ENCODE measurements at regions not wholly inside any gene's neighbourhood (a gene's known extent, or its start where the extent isn't known, plus 50 kb on each side); places are given as distances from the start of the nearest gene placed in this dataset.
"Not testable (repeated sequence)": the region's sequence is repeated elsewhere in the genome, so short reads cannot be mapped to it uniquely, and the experiment has no call there.

DNA sequence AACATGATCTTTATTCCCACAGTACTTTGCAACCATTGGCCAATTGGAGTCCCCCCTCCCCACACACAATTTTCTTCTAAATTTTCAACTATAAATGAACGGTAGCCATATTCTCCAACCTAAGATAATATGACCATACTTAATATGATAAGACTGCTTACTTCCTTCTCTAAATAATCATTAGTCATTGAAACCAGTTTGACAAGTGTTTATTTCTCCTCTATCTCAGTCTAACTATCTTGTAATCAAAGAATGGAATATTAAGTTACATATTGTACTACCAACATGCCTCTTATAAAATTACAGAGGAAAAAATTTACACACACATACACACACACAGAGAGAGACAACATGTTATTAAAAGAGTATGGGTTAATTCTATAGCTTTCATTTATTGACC is 567.4 kb upstream of the TMPRSS15 start:
- DNase-seq: no peak

DNA sequence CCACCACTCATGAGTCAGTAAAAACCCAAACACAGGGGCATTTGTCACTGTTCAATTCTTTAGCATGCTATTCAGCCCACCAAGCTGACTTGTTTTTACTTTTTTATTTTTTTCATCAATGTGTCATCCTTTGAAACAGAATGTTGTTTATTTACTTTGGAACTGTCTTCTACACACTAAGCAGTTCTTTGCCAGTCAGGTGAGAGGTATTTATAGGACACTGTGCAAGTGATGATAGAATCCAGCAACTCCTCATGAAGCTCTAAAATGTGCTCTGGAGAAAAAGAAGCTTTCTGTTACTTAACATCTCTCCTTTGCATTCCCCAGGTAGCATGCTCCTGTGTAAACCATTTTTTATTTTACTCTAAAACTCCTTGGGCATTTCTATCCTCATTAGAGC is 582.0 kb upstream of the TMPRSS15 start:
- DNase-seq: no peak

DNA sequence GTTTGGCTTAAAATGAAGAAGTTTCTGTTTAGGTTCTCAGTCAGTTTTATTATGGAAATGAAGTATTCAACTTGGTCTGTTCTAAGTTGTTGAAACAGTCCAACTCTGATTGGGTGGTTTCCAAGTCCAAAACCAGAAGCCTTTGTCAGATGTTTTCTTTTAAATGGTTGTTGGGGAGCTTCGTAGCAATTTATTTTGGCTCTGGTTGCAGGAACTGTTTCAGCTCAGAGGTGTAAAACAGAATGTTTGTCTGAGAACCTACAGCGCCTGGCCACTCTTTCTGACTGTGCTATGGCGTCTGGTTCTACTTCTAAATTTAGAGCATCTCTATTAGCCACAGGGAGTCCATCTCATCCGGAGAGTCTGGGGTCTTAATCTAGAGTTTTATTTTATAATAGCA is 582.6 kb upstream of the TMPRSS15 start:
- DNase-seq: no peak

DNA sequence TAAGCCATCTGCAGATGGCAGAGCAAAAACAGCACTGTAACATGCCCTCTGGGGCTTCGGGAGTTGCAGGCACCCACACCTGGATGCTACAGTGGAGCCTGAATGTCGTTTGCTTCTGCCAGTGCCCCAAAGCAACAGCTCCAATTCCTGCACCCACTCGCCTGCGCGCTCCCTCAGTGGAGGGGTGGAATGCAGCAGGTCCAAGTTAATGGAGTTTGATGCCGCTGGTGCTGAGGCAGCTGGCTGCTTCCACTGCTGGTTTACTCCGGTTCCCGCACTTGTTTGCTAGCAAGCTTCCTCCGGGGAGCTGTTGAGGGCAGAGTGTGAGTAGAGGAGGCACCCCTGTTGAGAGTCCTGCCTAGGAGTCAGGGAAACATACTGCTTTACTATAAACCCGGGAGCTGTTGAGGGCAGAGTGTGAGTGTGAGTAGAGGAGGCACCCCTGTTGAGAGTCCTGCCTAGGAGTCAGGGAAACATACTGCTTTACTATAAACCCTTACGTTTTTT is 584.0 kb upstream of the TMPRSS15 start:
- DNase-seq: no peak

DNA sequence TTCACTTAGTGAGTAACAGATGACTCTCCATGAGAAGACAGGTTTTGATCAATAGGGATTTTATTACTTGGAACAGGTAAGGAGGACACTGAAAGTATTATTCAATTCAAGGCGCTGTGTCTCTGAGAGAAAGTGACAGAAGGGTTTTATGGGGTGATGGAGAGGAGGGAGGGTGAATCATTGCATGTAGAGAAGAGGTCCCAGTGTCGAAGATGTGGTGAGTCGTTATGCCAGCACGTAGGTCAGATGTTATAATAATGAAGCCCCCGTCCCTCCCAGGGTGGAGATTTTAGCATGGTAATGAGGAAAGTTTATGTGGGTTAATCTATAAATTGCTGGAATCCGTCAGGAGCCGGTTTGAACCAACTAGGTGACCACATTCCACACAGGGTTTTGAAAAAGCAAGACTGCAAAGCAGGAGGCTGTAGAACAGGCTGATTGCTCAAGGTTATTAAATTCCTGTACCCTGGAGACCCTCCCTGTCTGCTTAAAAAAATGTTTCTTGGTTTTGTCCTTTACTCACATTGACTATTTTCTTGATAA is 586.4 kb upstream of the TMPRSS15 start:
- no peak for DNase-seq

DNA sequence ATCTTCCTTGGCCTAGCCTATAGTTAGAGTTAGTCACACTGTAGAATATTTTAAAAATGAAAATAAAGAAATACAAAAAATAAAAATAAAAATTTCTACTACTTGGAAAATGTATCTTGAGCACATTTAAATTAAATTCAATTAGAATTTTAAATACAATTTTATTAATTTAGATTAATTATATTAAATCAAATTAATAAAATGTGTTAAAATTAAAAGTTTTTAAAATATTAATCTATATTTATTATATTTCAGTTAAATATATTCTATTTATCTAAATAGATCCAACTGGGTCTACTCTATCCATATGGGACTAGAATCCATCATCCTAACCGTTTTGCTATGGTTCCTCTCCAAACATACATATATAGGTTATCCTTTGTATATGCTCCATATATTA is 588.3 kb upstream of the TMPRSS15 start:
- no peak for DNase-seq

DNA sequence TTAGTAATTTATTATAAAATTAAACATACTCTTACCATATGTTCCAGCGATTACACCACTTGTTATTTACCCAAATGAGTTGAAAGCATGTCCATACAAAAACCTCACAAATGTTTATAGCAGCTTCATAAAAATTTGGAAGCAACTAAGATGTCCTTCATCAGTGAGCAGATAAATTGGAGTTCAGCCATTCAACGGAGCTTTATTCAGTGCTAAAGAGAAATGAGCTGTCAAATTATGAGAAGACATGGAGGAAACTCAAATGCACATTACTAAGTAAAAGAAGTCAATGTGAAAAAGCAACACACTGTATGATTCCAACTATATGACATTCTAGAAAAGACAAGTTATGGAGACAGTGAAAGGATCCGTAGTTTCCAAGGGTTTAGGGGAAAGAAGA is 606.7 kb upstream of the TMPRSS15 start:
- no peak for DNase-seq

DNA sequence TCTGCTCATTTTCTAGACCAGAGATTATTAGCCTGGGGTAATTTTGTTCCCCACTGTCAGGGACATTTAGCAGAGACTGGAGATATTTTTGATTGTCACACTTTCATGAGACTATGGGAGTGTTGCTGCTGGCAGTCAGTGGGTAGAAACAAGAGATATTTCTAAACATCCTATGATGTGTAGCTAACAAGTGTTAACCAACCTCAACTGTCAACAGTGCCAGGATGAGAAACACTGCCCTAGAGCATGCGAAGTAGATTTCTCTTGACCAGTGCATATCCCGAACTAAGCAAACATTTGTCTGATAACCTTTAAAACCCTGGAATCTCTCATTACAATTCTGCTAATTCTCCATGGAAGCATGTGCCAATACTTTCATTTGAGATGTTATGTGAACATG is 607.4 kb upstream of the TMPRSS15 start:
- DNase-seq: no peak

DNA sequence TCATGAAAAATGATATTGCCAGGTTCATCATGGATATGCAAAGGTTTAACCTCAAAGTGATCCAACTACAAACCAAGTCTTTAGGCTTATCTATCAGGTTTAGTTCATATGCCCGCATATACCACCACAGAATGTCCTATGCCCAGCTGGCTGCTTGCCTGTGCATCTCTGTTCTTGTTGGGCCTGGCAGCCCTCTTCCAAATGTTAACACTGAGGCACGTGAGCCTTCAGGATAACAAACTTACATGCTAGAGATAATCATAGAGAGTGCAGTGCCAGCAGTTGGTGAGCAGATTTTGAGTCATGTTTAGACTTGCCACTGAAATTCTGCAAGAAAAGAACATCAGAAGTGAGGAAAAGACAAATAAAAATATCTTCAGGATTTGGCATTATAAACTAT is 607.9 kb upstream of the TMPRSS15 start:
- DNase-seq: no peak

DNA sequence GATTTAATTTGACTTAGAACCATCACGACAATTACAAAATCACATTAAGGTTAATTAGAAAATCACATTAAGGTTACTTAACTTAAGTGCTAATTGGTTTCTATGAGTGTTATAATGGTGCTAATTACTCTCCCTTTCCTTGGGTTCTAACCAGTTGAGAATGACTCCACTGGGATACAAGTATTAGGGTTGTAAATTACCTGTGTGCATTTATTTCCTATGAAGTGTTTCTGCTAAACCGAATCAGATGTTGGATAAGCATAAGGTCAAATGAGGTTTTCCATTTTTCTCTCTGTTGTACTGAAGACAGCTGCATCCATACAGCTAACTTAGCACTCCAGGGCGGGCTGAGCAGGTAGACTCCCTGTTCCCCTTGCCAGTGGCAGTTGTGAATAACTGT is 610.3 kb upstream of the TMPRSS15 start:
- no peak for DNase-seq

DNA sequence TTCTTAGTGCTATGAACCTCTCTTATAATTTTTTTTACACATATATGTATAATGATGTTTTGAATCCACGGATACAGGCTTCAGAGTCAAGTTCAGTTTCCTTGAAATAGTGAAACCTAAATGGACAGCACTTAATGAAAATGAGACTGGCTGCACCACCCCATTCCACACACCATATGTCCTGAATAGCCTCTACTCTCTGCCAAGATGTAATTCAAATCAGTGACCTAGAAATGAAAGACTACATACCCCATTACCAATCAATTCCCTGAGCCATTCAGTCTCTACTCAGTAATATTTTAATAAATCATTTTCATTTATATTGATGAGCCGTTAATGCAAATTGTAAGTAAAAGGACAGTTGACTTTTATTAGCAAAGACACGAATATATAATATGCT is 614.9 kb upstream of the TMPRSS15 start:
- DNase-seq: no peak

DNA sequence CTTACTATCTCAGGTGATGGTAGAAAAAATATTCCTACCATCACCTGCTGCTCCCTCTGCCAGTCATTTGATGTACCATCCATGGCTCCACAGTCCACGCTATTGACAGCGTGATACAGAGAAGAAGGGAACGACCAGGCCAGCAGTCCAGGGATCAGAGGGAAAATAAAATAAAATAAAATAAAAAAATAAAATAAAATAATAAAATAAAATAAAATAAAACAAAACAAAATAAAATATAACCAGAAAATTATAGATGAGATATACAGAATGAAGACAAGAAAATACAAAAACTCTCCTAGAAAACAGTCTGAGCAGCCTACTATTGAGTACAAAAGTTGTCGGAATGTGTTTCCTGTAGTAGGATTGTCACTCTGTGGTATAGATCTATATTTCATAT is 619.4 kb upstream of the TMPRSS15 start:
- DNase-seq: no peak

DNA sequence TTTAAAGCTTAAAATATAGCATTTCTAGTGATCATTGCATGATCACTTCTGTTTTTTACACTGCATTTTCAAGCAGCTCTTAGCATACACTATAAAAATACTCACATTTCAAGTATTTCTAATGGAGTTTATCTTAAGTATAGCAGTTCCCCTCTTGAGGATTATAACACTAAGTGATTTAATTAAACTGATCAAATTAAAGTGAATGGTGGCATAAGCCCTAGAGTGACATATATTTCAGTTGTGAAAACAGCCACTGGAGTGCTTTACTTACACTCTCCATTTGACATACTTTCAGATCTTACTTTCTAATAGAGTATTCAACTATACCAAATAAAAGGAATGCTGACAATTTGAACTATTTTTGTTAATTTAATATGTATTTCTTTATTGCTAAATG is 623.3 kb upstream of the TMPRSS15 start:
- DNase-seq: no peak

DNA sequence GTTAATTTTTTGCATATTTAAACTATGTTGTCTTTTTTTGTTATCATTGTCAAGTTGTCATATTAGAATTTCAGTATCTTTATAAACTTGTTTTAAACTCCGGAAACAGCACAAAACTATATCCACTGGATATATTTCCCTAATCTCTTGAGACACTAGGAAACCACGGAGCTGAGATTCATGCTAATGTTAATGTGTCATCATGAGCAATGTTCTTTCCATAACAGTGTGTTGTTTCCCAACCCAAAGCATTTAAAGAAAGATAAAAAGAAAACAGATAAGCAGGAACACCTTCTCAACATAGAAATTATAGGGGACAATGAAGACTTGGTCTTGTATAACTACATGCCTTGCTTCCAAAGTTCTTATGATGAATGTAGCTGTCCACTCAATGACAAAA is 626.2 kb upstream of the TMPRSS15 start:
- DNase-seq: no peak

DNA sequence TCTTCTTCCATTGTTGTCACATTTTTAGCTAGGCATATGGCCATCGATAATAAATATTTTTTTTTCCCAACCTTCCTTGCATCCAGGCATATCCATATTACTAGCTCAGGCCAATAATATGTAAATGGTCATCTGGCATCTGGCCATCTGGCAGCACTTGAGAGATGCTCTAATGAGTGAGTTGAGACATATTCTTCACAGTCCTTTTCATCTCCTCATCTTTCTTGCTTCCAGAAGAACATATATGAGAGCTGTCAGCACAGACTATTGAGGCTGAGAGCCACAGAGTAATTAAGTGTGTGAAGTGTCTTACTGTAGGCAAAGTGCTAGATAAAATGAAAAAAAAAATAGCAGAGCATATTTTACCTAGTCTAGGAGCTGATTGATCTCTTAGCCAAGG is 628.4 kb upstream of the TMPRSS15 start:
- DNase-seq: no peak

DNA sequence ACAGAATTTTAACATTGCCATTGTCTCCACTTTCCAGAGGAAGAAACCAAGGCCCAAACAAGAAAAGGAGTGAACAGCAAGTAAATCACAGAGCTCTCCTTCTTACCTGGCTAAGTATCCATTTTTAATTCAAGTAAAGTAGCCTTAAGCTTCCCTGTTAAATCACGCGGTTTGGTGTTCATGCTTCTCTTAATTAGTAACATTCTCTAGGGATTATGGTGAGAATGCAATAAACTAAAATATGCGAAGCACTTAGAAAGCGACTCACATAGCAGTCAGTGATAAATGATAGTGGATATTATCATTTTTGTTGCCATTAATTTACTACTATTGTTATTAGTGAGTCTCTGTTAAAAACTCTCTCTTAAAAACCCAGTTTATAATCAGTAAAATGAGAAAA is 630.5 kb upstream of the TMPRSS15 start:
- DNase-seq: no peak

DNA sequence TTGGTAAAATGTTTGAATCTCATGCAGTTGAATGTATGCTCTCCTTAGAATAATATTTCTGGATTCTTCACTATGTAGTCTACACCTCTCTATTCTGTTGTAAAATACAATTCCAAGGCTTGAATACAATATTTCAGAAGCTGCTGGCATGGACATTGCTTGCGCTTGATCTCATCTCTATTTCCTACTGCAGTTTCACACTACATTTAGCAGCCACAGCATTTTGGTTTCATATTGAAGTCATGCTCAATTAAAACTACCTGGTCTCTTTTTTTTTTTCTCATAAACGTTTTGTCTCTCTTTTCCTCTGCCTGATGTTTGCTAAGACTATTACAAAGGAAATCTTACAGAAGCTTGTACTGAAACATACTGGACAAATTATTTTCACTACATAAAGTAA is 631.0 kb upstream of the TMPRSS15 start:
- DNase-seq: no peak

DNA sequence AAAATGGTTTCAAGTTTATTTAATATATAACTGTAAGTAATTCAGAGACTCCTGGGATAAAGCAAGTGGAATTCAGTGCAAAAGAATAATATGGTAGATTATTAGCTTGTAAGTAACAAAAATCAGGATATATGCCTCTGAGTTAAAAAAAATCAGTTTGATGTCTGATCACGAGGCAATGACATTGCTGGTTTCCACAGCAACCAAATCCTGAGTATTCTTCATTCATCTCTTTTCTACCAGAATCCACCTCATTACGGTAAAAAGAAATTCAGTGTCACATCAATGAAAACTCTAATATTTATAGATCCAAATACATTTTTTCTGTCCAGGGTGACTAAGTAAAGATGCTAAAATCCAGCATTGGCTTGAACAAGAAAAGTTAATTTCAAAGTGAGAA is 642.3 kb upstream of the TMPRSS15 start:
- DNase-seq: no peak

DNA sequence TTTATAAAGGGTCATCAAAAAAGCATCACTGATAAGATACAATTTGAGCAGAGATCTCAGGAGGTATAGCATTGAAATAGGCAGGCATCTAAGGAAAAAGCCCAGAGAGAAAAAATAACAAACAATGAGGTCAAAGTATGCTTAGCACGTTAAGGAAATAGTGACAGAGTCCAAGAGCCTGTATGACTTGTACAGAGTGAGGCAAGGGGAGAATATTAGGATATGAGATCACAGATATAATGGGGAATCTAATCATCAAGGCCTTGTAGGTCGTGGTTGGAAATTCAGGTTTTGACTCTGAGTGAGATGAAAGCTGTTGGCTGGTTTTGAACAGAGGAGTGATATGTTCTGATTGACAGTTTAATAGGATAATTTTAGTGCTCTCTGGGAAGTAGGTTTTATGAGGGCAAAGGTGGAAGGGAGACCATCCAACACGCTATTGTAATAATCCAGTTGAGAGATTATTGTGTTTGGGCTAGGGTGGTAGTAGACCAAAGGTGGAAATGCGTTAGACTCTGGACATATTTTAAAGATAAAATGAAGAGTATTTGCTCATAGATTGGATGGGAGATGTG is 644.6 kb upstream of the TMPRSS15 start:
- DNase-seq: no peak

DNA sequence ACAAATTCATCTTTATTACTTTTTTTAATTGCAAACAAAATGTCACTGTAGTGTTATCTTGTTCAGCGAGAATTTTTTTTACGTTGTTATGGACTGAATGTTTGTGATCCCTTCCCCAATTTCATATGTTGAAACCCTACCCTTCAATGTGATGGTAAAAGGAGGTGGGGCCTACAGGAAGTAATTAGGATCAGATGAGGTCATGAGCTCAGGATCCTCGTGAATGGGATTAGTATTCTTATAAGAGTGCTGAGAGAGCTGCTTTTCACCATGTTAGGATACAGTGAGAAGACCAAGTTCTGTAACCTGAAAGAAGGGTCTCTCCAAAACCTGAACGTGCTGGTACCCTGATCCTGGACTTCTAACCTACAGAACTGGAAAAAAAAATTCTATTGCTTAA is 646.0 kb upstream of the TMPRSS15 start:
- DNase-seq: no peak

DNA sequence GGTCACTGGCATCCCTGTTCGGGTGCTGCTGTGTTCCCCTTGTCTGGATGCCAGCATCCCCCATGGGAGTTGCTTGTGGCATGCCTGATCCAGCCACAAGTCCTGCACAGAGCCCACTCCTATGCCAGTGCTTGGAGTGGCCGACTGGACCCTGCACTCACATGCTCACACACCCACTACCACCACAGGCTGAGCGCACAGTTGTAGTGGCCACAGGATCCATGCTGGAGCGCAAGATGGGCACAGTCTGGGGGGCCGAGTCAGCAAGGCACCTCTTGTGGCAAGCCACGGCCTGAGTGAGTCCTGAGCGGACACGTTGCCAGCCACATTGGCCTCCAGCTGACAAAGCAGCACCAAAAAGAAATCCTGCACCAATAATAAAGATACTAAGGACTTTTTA is 661.6 kb upstream of the TMPRSS15 start:
- DNase-seq: no peak

DNA sequence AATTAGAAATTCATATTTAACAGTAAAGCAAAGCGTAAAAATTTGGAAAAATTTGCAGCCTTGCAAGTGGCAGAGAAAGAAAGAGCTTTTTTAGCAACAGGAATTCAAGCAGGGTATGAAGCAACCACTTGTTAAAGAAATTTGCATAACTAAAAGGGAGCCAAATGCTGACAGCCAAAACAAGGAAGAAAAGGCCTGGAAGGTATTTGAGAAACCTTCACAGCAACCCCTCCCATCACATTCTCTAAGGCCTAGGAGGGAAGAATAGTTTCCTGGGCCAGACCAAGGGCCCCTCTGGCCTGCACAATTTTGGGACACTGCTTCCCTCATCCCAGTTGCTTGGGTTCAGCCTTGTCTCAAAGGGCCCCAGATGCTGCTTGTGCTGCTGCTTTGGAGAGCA is 672.4 kb upstream of the TMPRSS15 start:
- no peak for DNase-seq

DNA sequence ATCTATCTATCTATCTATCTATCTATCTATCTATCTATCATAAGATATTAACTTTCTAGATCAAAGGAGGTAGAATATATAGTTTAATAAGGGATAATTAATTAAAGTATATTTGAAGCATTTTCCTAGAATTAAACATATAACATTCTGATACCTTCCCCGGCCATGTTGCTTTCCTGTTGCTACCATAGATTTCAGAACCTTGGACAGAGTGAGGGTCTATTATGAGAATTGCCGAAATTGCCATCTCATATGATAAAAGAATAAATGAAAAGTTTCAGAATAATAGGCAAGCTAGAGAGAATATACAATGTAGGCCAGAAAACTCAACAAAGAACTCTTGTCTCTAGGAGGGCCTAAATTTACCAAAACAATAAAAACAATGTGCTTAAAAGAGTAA is 706.1 kb upstream of the TMPRSS15 start:
- no peak for DNase-seq

DNA sequence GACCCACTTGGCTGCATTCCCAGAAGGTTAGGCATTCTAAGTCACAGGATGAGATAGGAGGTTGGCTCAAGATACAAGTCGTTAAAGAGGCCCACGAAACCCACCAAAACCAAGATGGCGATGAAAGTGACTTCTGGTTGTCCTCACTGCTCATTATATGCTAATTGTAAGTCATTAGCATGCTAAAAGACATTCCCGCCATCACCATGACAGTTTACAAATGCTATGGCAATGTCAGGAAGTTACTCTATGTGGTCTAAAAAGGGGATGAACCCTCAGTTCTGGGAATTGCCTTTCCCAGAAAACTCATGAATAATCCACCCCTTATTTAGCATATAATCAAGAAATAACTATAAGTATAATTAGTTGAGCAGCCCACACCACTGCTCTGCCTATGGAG is 715.7 kb upstream of the TMPRSS15 start:
- not testable (repeated sequence) for DNase-seq

DNA sequence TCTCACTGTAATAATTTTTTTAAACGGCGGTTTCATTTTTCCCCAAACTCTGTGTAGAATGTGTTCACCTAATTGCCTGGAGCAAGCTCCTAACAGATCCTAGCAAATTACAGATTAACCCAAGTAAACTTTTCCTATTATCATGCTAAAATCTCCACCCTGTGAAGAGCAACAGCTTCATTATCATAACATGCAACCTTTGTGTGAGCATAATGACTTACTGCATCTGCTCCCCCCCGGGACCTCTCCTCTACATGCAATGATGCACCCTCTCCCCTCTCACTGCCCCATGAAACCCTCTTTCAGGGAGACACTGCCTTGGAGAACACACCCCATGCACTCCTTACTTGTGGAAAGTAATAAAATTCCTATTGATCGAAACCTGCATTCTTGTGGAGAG is 717.0 kb upstream of the TMPRSS15 start:
- no peak for DNase-seq

DNA sequence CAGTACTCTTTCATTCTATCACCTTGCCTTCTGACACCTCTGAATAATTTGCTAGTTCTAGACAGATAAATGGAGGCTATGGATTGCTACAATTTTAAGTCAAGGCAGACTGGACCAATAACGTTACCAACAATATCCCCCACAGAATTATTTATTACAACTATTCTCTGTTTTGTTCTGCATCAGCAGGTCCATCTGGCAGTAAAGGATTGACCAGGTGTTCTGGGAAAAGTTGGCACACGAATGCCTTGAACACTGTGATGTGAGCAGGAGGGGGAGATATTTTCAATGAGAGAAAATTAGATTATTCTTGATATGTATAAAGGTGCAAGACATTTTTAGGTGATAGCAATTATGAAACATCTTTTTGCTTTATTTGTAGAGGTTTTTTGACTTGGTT is 718.8 kb upstream of the TMPRSS15 start:
- no peak for DNase-seq

Measured in DMS153 (cell line).